ENCODE measurements at regions not wholly inside any gene's neighbourhood (a gene's known extent, or its start where the extent isn't known, plus 50 kb on each side); places are given as distances from the start of the nearest gene placed in this dataset.

- TF ChIP-seq EP300 (IDR thresholded peaks at IDR 0.05) (no peak), POLR2A (IDR thresholded peaks at IDR 0.05) (no peak), CTCF (IDR thresholded peaks at IDR 0.05) (no peak), POLR2AphosphoS5 (IDR thresholded peaks at IDR 0.05) (no peak)
These were observed 69.3 kb upstream of the STC2 start for GRCh38 chr5:173397516-173397915.

All from stomach (tissue), 4 donors.